Activated CD8-positive, alpha-beta T cell treated with anti-CD3 and anti-CD28 coated beads for 36 hours (primary cell): ENCODE measurements at regions not wholly inside any gene's neighbourhood (a gene's known extent, or its start where the extent isn't known, plus 50 kb on each side); places are given as distances from the start of the nearest gene placed in this dataset.

Source experiments
- ATAC-seq: fragments of 200-7000 bp; cut with Tn5 transposase; one replicate; pipeline ENCODE4 v1.10.0; 2021; ENCODE audit warnings: mild to moderate bottlenecking, moderate library complexity
- CTCF ChIA-PET: fragments of 350-600 bp; sonication (Branson Sonifier 250); formaldehyde crosslinking; loops from one replicate; lab custom pipeline; 2021; ENCODE audit warnings: antibody characterized with exemption; lab: Charles Lee
- POLR2A ChIA-PET: fragments of 350-600 bp; sonication (Branson Sonifier 250); formaldehyde crosslinking; loops from one replicate; lab custom pipeline; 2021; ENCODE audit warnings: antibody characterized with exemption; lab: Charles Lee
- DNase-seq: peaks from one replicate; pipeline ENCODE4 v3.0.0-alpha.2; 2020
- H3K27ac Mint-ChIP-seq: one replicate; pipeline ENCODE4 v1.8.0; 2021; ENCODE audit warnings: mild to moderate bottlenecking, mixed read lengths
- H3K27me3 Mint-ChIP-seq: one replicate; pipeline ENCODE4 v1.8.0; 2021; ENCODE audit warnings: mixed read lengths
- H3K36me3 Mint-ChIP-seq: one replicate; pipeline ENCODE4 v1.8.0; 2021; ENCODE audit warnings: low read depth, mixed read lengths
- H3K4me1 Mint-ChIP-seq: one replicate; pipeline ENCODE4 v1.8.0; 2021; ENCODE audit warnings: low read depth, mixed read lengths
- H3K4me3 Mint-ChIP-seq: one replicate; pipeline ENCODE4 v1.8.0; 2021; ENCODE audit warnings: mild to moderate bottlenecking, moderate library complexity, mixed read lengths
- H3K9me3 Mint-ChIP-seq: one replicate; pipeline ENCODE4 v1.8.0; 2021; ENCODE audit warnings: mixed read lengths
- intact Hi-C: fragments of 100-400 bp; cut with micrococcal nuclease; formaldehyde crosslinking; loops from one replicate; pipeline ENCODE4 v1.10.0; 2022
- TF ChIP-seq, protein P1 (sequence below): fragments of 200-600 bp; IDR thresholded peaks from one replicate; pipeline ENCODE4 v1.8.0; 2022; ENCODE audit warnings: antibody characterized with exemption, mild to moderate bottlenecking

DNA sequence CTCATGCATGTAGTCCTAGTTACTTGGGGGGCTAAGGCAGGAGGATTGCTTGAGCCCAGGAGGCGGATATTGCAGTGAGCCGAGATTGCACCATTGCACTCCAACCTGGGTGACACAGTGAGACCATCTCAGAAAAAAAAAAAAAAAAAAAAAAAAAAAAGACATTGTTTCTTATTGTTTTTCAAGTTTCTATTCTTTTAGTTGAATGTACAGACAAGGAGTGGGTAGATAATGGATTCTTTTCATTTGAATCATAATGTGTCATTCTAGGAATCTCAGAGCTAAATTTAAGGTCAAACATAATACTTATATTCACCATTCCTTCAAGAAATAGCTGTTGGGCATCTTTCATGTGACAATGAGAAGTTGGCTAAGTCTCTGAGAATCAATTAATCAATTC lies 157.0 kb upstream of the C21orf91 start:
- Mint-ChIP-seq H3K27ac (no peak overlapping the region), H3K36me3 (no peaks in the 10 kb centered on the region), H3K27me3 (peaks cover 3% of the 10 kb centered on the region), H3K4me3 (no peak overlapping the region), H3K4me1 (no peaks in the 10 kb centered on the region), H3K9me3 (no peaks in the 10 kb centered on the region)
- ATAC-seq (no peak), DNase-seq (no peak)
- POLR2A ChIA-PET, result no interaction called here
- TF ChIP-seq, protein P1, sequence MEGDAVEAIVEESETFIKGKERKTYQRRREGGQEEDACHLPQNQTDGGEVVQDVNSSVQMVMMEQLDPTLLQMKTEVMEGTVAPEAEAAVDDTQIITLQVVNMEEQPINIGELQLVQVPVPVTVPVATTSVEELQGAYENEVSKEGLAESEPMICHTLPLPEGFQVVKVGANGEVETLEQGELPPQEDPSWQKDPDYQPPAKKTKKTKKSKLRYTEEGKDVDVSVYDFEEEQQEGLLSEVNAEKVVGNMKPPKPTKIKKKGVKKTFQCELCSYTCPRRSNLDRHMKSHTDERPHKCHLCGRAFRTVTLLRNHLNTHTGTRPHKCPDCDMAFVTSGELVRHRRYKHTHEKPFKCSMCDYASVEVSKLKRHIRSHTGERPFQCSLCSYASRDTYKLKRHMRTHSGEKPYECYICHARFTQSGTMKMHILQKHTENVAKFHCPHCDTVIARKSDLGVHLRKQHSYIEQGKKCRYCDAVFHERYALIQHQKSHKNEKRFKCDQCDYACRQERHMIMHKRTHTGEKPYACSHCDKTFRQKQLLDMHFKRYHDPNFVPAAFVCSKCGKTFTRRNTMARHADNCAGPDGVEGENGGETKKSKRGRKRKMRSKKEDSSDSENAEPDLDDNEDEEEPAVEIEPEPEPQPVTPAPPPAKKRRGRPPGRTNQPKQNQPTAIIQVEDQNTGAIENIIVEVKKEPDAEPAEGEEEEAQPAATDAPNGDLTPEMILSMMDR, result no peak
- CTCF ChIA-PET, result no interaction called here
- intact Hi-C loops, result no loop called here

DNA sequence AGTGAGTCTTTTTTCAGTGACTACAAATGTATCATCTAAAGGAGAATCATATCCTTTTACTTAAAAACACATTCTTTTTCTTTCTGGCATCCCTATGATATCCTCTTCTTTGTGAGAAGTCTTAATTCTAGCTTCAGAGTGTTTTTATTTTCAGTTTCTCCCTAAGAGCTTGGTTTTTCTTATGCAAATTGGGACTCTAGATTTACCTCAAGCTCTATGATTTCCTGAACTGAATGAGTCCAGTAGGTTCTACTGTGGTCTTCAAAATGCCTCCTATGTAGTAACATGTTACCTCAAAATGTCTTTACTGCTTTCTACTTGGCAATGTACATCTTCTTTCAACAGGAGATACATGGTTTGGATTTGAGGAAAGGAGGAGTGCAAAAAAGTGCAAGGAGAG lies 148.2 kb upstream of the C21orf91 start:
- Mint-ChIP-seq H3K27me3 (peaks cover 3% of the 10 kb centered on the region), H3K4me3 (no peak overlapping the region), H3K27ac (no peak overlapping the region), H3K36me3 (no peaks in the 10 kb centered on the region), H3K9me3 (no peaks in the 10 kb centered on the region), H3K4me1 (no peaks in the 10 kb centered on the region)
- intact Hi-C loops, result no loop called here
- TF ChIP-seq, protein P1, result no peak
- ChIA-PET POLR2A (no interaction called here), CTCF (no interaction called here)
- no peak for DNase-seq
- ATAC-seq, result no peak

DNA sequence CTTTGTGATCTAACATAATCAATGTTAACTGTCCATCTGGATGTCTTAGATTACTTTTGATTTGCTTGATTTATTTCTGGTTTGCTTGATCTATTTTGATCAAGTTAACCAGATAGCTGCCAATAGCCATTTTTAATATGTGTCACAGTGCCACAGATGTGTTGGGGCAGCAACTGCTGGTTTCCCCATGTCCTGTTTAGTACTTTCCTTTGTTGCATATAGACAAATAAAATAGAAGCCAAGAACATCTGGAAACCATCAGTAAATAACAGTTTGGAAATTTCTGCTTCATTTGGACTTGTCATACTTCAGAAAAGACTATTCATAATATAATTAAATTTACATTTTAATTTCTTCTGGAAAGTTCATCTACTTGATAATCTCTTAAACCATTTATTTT lies 145.6 kb upstream of the C21orf91 start:
- intact Hi-C loops, result no loop called here
- DNase-seq (no peak), ATAC-seq (no peak)
- CTCF ChIA-PET, result interaction anchor here (1.5 kb wide), 1 partner anchor 39 kb away, joined by 5 read pairs; no protein-coding TSS in a partner anchor
- Mint-ChIP-seq H3K27ac (no peak overlapping the region), H3K4me3 (no peak overlapping the region), H3K27me3 (peaks cover 1% of the 10 kb centered on the region), H3K36me3 (no peaks in the 10 kb centered on the region), H3K4me1 (no peaks in the 10 kb centered on the region), H3K9me3 (no peaks in the 10 kb centered on the region)
- TF ChIP-seq, protein P1, result no peak
- POLR2A ChIA-PET, result no interaction called here

DNA sequence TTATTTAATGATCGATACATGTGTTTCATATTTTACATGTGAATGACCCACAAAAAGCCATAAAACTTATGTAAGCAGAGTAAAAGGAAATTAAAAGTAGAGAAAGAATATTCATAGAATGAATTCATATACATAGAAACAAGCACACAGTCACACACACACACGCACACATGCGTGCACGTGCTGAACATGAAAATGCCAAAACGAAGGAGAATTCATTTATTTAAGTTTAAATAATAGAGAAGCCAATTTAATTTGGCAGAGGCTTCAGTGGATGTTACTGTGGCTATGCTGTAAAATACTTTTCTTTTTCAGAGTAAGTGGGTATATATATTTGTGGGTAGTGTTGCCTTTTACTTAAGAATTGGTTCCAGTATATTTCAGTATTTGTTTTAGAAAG lies 145.0 kb upstream of the C21orf91 start:
- ChIA-PET CTCF (no interaction called here), POLR2A (no interaction called here)
- intact Hi-C loops, result no loop called here
- no peak overlapping the region for H3K27ac Mint-ChIP-seq
- H3K4me1 Mint-ChIP-seq, result no peaks in the 10 kb centered on the region
- peaks cover 1% of the 10 kb centered on the region for H3K27me3 Mint-ChIP-seq
- H3K36me3 Mint-ChIP-seq, result no peaks in the 10 kb centered on the region
- H3K4me3 Mint-ChIP-seq, result no peak overlapping the region
- TF ChIP-seq, protein P1, result no peak
- no peak for ATAC-seq
- no peaks in the 10 kb centered on the region for H3K9me3 Mint-ChIP-seq
- no peak for DNase-seq

DNA sequence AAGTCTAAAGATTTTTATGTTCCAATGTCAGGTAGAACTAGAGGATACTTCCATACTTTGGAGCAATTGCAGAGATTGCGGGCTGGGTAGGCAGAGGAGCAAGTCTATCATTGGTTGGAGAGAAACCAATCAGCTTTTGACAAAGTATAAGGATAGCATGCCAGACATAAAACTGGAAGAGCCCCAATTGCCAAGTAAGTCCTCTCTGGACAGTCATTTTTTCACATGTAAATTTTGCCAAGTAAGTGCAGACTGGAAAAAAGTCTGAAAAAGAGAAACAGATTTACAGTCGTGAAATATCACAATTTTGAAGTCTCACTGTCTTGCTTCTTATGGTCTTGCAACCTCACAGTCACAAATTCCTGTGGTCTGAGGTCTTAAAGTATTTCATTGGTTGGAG lies 131.4 kb upstream of the C21orf91 start:
- ATAC-seq (no peak), DNase-seq (no peak)
- H3K36me3 Mint-ChIP-seq, result no peaks in the 10 kb centered on the region
- no peaks in the 10 kb centered on the region for H3K9me3 Mint-ChIP-seq
- H3K4me1 Mint-ChIP-seq, result no peaks in the 10 kb centered on the region
- TF ChIP-seq, protein P1, result no peak
- peaks cover 5% of the 10 kb centered on the region for H3K27me3 Mint-ChIP-seq
- POLR2A ChIA-PET, result no interaction called here
- no peak overlapping the region for H3K4me3 Mint-ChIP-seq
- no peak overlapping the region for H3K27ac Mint-ChIP-seq
- intact Hi-C loops, result no loop called here
- CTCF ChIA-PET, result no interaction called here
